GM19351 (cell line): ENCODE measurements at regions not wholly inside any gene's neighbourhood (a gene's known extent, or its start where the extent isn't known, plus 50 kb on each side); places are given as distances from the start of the nearest gene placed in this dataset.
"Not testable (repeated sequence)": the region's sequence is repeated elsewhere in the genome, so short reads cannot be mapped to it uniquely, and the experiment has no call there.

Experiments
- ATAC-seq: cut with Tn5 transposase; IDR thresholded peaks from one replicate; pipeline ENCODE4 v1.9.1; 2021; ENCODE audit warnings: mild to moderate bottlenecking, moderate library complexity; ENCODE audit not compliant: unreplicated experiment

DNA sequence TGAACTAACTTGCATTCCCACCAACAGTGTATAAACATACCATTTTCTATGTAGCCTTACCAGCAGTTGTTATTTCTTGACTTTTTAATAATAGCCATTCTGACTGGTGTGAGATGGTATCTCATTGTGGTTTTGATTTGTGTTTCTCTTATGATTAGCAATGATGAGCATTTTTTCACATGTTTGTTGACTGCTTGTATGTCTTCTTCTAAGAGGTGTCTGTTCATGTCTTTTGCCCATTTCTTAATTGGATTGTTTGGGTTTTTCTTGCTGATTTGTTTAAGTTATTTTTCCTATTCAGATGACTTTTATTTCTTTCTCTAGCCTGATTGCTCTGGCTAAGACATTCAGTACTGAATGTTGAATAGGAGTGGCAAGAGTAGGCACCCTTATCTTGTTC lies 230.3 kb downstream of the DAD1 start:
- no peak for ATAC-seq

DNA sequence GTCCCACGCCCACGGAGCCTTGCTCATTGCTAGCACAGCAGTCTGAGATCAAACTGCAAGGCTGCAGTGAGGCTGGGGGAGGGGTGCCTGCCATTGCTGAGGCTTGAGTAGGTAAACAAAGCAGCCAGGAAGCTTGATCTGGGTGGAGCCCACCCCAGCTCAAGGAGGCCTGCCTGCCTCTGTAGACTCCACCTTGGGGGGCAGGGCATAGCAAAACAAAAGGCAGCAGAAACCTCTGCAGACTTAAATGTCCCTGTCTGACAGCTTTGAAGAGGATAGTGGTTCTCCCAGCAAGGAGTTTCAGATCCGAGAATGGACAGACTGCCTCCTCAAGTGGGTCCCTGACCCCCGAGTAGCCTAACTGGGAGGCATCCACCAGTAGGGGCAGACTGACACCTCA lies 239.7 kb downstream of the DAD1 start:
- not testable (repeated sequence) for ATAC-seq

DNA sequence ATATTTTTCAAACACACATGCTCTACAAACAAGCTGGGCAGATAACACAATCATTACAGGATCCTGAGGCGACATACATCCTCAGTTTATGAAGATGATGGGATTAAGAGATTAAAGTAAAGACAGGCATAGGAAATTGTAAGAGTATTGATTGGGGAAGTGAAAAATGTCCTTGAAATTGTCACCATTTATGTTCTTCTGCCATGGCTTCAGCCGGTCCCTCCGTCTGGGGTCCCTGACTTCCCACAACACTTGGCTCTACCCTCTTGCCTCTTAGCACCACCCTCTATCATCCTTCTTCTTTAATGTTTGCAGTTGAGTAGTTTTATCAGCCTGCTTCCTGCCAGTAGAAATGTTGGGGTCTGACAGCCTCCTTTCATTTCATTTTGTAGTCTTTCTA lies 244.4 kb downstream of the DAD1 start:
- no peak for ATAC-seq

DNA sequence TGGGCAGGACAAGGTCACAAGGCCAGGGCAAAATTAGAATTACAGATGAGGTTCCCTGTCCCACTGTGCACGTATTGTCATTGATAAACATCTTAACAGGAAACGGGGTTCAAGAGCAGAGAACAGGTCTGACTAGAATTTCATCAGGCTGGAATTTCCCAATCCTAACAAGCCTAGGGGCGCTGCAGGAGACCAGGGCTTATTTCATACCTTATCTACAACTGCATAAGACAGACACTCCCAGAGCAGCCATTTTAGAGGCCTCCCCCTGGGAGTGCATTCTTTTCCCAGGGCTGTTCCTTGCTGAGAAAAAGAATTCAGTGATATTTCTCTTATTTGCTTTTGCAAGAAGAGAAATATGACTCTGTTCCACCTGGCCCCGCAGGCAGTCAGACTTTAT lies 244.8 kb downstream of the DAD1 start:
- ATAC-seq: not testable (repeated sequence)

DNA sequence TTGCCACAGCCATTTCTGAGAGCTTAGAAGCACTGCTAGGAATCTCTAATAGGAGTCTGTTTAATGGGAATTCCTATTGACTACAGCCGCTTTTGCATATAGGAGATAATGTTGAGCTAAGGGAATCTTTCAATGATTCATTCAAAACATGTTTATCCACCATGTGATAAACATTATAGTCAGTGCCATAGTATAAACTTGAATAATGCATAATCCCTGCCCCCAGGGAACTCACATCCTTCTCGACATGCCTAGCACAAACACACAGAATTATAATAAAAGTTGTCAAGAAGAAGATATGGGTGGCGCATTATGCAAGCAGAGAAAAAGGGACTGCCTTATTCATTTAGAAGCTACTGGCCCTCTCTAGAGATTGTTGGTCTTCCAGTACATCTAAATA lies 248.0 kb downstream of the DAD1 start:
- ATAC-seq: no peak

DNA sequence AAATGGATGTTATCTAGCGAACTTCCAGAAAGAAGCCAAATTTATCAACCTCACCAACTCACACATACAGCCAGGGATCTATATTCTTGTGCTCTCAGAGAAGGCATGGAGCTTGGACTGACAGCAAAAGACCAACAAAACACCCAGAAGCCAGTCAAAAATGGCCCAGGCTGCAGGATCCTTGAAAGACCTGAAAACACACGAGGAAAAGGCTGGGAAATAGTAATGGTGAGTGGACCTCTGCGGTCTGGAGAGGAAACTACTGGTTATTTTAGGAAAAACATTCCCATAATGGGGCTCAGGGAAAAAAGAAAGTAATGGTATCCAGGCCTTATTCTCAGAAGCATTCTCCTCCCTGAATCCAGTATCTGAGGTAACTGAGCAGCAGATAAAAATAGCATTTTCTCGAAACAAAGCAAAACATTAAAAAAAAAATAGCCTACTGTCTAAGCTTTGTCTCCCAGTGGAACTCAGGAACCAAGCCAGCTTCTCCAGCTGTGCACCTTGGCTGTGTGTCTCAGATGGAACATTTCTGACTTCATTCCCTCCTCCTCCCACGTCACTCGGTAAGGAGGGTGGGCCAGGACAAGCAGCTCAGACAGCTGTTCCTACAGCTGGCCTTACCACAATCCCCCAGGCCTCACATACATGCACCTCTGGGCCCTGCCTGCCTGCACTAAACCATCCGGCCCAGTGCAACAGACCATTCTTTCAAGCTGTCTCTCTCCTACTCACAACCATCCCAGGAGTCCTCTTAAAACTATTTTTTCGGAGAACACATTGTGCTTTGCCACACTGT lies 249.9 kb downstream of the DAD1 start:
- no peak for ATAC-seq

DNA sequence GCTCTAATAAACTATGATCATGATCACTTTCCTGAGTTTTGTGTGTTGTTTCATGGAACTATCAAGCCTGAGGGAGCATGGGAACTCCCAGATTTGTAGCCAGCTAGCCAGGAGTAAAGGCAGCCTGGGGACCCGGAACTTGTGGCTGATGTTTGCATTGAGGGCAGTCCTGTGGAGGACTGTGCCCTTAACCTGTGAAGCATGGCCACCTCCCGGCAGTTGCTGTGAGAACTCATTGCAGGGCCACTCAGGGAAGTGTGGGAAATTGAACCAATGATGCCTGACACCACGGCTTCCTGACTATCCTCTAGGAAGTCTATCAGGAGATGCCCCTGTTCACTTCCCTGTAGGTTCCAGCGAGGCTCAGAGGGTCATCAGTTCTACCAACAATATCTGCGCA lies 250.6 kb downstream of the DAD1 start:
- ATAC-seq: no peak

DNA sequence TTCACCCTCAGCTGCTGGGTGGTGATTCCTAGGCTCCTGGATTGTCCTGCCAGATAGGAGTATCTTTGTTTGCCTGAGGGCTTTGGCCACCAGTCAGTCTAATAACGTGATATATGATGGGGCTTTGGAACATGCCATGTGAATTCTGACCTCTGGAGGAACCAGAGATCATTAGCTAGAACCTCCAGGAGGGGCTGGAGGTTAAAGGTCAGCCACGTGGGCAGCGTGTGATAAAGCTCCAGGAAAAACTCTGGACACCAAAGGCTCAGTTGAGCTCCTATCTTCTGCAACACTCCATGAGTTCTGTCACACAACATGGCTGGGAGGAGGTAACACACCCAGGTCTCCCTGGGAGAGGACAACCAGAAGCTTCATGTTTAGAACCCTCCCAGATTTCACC lies 251.1 kb downstream of the DAD1 start:
- no peak for ATAC-seq

DNA sequence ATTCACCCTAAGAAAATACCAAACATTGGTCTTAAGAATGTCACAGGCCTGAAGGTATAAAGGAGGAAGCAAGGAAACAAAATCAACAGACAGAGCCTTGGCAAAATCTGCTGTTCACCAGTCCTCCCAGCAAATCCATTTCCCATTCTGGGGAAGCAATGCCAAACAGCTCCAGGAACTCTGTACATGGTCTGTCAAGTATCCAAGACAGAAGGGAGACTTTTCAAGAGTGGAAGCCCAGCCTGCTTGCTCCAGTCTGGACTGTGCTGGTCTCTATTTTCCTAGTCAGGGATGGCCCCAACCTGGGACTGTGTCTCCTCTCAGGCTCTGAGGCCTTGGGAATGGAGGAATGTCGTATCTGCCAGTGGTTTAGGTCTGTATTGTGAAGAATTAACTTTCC lies 251.5 kb downstream of the DAD1 start:
- ATAC-seq: no peak

DNA sequence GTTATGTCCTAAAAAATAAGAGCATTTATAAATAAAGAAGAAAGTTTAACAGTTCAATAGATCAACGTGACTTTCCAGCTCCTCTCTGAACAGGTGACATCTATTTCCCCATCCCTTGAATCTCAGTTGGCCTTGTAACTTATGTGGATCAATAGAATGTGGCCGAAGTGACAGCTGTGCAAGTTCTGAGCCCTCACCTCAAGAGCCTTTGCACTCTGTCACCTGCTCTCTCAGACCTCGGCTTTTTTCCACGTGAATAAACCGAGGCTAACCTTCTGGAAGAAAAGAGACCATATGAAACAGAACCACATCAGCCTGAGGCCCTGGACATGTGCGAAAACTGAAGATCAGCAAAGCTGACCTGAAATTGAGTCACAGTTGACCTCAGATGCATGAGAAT lies 253.0 kb downstream of the DAD1 start:
- ATAC-seq: no peak

DNA sequence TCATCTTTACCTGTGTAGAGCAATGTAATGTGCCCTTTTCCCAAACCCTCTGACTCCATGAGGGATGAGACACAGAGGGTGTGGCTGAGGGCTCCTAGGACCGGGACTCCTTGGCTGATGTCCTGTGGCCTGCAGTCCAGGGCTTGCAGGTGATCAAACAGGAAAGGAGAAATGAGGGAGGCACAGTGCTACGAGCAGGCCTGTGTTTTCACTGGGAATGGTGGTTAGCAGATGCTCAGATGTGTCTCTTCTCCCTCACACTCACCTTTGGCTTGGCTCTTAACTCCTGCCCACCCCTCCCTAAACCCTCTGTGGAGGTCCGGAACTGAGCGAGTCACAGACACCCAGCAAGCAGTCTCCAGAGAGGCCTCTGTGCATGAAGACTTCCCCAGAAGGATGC lies 254.4 kb downstream of the DAD1 start:
- no peak for ATAC-seq

DNA sequence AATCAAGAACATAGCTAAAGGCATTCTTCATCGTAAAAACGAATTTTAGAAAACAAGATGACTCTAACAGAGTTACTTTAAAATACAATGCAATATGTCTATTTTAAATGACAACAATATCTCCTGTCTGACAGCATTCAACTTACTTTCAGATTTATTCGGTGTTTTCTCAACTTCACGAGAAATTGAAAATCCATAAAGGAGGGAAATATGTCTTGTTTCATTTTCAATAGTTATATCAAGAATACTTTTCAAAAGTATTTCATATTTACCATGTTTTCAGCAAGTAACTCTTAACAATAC lies 254.8 kb downstream of the DAD1 start:
- ATAC-seq: no peak

DNA sequence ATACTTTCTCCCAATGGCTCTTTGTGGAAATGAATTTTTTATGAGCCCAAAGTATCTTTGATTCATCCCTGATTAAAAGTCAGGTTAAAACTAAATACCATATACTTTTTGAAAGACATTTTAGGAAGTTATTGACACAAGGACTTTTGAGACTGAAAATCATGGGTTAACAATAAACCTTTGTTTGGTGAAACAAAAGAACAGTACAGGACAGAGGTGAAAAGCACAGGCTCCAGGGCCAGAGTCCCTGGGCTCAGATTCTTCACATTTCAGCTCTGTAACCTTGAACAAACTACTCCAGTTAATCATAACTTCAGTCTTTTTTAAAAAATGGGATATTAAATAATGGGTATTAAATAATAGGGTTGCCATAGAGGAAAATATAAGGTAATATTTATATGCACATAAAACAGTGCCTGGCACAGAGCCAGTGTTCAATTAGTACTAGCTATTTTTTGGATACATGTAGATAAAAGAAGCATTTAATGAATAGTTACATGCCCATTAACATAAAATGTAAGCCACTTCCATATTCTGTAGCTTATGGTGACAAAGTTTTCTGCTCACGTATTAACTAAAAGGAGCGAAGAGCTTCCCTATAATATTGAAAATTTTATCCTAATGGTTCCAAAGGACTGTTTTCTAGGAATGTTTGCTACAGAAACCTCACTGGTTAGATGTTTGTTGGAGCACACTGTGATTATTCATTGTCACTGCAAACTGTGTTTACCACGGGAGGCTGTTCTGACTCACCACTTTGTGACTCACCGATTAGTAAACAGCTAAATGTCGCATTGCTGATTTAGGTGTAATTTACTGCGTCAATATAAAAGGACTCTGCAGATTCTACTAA lies 255.4 kb downstream of the DAD1 start:
- ATAC-seq: no peak

DNA sequence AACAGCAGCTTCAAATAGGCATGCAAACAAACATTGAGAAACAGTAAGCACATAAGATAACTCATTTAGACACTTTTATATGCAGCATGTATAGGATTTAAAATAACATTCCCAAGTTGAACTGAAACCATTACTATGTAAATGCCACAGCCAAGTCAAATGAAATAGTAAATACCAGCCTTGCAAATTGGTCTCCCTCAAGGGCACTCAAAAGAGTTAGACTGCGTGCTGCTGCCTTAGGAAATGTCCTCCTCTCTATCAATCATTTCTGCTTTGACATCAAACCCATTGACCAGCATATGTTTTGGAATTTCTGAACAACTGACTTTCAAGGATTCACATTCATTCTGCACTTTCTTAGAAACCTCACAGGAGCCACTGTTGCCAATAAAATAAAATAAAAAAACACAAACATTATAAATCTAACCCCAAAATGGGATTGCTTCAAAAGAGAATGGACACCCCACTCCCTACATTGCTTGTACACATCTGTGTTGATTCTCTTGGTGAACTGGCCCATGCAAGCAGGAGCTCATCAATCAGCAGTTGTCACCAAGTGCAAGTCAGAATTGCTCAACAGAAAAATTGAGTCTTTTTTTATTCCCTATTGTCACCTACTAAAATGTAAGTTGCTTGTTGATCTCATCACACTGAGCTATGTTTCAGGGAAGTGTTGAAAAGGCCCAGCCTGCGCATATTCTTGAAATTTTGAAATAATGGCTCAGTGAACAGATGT lies 256.2 kb downstream of the DAD1 start:
- ATAC-seq: no peak

DNA sequence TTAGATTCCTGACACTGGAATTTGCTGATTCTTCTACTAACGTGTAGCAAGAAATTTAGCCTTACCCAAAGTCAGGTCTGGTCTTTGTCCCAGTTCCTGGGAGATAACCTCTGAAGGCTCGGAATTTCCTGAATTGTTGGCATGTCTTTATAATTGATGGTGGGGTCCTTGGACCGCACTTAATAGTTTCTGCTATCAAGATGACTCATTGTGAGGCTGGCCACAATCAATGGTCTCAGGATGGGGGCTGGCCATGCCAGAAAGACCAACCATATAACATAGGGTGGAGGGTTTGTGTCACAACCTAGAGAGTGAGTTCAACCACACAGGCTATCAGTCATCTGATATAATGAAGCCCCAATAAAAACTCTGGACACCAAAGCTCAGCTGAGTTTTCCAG lies 259.7 kb downstream of the DAD1 start:
- ATAC-seq: no peak

DNA sequence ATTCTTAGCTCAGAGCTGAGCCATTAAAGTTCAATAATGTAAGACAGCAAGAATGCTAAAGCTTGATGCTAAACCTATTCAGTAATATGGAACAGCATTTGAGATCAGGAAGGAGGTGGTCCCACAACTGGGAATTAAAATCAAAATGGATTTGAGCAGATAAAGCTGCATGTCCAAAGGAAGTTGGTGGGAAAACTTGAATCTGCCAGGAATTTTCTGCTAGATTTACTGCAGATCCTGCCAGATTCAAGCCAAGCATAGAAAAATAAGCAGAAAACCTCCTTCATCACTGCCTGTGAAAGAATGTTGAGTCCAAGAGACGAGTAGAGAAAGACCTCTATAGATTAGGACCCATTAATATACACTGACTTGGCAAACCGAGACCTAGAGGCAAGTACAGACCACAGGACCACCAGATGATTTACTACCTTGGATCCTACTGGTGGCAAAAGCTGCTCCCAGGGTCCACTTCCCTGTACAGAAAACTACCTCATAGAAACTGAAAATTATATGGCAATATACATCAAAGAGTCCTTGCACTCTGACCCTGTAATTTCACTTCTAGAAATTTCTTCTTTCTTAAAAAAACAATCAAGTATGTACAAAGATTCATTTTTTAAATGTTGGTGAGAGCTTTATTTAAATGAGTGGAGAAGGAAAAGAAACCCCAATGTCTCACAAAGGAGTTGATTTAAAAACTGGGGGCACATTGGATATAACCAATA lies 263.2 kb downstream of the DAD1 start:
- ATAC-seq: no peak

DNA sequence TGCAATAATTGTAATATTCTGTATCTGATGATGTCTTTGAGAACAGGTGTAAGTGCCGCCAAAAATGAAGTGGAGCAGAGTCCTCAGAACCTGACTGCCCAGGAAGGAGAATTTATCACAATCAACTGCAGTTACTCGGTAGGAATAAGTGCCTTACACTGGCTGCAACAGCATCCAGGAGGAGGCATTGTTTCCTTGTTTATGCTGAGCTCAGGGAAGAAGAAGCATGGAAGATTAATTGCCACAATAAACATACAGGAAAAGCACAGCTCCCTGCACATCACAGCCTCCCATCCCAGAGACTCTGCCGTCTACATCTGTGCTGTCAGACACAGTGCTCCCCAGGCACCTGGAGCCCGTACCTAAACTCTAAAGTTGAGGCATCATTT lies 268.7 kb downstream of the DAD1 start:
- no peak for ATAC-seq

DNA sequence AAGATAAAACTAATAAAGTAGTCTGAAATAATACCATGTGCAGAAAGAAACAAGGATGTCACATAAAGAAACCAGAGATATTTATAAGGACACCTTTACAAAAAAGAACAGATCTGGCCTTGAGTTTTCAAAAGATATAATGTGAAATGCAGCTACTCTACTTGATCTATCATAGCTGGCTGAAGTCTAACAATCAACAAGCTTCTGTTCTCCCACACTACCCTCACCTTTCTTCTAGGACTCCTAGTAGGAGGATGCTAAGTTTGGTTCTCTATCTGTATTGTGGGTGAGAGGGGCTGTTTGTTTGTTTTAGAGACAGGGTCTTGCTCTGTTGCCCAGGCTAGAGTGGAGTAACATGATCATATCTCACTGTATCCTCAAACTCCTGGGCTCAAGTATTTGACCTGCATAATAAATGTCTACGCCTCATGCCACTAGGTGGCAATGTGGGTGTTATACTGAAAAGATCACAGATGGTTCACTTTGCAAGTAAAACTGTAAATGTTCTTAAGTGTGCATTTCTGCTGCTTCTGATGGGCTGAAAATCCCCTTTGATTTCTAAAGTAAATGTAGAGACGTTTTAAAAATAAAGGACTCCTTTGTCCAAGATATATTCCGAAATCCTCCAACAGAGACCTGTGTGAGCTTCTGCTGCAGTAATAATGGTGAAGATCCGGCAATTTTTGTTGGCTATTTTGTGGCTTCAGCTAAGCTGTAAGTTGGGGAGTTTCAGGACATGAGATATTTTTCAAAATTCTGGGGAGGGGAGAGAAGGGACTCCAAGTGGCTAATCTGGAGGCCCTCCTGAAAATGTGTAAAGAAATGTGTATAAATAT lies 269.3 kb downstream of the DAD1 start:
- no peak for ATAC-seq

DNA sequence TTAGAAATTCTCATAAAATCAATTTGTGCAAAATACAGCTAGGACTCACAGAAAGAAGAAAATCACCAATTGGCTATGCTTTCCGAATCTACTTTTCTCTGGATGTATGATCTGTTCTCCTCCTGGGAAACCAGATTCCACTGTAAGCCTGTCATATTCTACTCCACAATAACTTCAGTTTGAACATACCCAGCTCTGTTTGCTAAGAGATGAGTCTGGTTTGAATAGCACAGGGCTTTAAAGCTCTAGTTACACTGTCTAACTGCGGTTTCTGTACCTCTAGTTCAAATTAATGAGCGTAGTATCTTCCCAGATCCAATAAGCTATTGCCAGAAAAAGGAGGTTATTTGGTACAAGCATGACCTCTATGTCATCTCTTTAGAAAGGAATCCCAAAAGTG lies 270.1 kb downstream of the DAD1 start:
- no peak for ATAC-seq

DNA sequence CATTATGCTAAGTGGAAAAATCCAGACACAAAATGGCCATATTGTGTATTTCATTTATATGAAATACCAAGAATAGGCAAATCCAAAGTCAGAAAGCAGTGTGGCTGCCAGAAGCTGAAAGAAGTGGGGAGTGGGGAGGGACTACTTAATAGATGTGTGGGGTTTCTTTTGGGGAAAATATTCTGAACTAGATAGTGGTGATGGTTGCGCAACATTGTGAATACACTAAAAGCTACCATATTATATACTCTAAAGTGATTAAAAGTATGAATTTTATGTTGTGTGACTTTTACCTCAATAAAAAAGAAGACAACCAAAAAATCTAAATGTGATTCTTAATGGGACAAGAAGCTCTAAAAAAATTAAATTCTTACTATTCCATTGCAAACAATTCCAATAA lies 272.6 kb downstream of the DAD1 start:
- ATAC-seq: no peak
